Neural progenitor cell (in vitro differentiated cells): ENCODE measurements at regions not wholly inside any gene's neighbourhood (a gene's known extent, or its start where the extent isn't known, plus 50 kb on each side); places are given as distances from the start of the nearest gene placed in this dataset.

Experiments
- DNase-seq: peaks from one replicate; pipeline ENCODE4 v3.0.0-alpha.2; 2016; ENCODE audit warnings: low spot score
- H2AFZ ChIP-seq: fragments of 200-600 bp; sonication (generic); replicated peaks from 2 replicates; pipeline ENCODE4 v1.6.1; 2016; ENCODE audit warnings: antibody characterized with exemption
- H3F3A ChIP-seq: fragments of 200-600 bp; sonication (generic); 2 replicates; pipeline ENCODE4 v1.6.1; 2016; ENCODE audit warnings: antibody characterized with exemption, low read depth
- H3K27ac ChIP-seq: fragments of 200-600 bp; sonication (generic); 2 replicates; pipeline ENCODE4 v1.5.1; 2016; ENCODE audit warnings: mild to moderate bottlenecking
- H3K27me3 ChIP-seq: fragments of 200-600 bp; sonication (generic); 2 replicates; pipeline ENCODE4 v1.6.1; 2016; ENCODE audit warnings: mild to moderate bottlenecking, moderate library complexity
- H3K36me3 ChIP-seq: fragments of 200-600 bp; sonication (generic); 2 replicates; pipeline ENCODE4 v1.5.1; 2016
- H3K4me1 ChIP-seq: fragments of 200-600 bp; sonication (generic); 2 replicates; pipeline ENCODE4 v1.6.1; 2016; ENCODE audit warnings: mixed run types
- H3K4me2 ChIP-seq: fragments of 200-600 bp; sonication (generic); 2 replicates; pipeline ENCODE4 v1.6.1; 2016
- H3K4me3 ChIP-seq: fragments of 200-600 bp; sonication (generic); 2 replicates; pipeline ENCODE4 v1.5.1; 2016
- H3K79me2 ChIP-seq: fragments of 200-600 bp; sonication (generic); 2 replicates; pipeline ENCODE4 v1.6.1; 2016; ENCODE audit warnings: low read depth
- H3K9ac ChIP-seq: fragments of 200-600 bp; sonication (generic); 2 replicates; pipeline ENCODE4 v1.6.1; 2016
- H3K9me3 ChIP-seq: fragments of 200-600 bp; sonication (generic); 2 replicates; pipeline ENCODE4 v1.5.1; 2016; ENCODE audit warnings: low read depth
- H4K20me1 ChIP-seq: fragments of 200-600 bp; sonication (generic); 2 replicates; pipeline ENCODE4 v1.6.1; 2016; ENCODE audit warnings: low read depth
- H3K27ac Mint-ChIP-seq: 3 replicates; pipeline ENCODE4 v1.8.0; 2021; ENCODE audit warnings: mixed read lengths
- H3K27me3 Mint-ChIP-seq: 2 replicates; pipeline ENCODE4 v1.8.0; 2022; ENCODE audit warnings: low read depth, mild to moderate bottlenecking, inconsistent platforms, moderate library complexity, mixed read lengths; ENCODE audit not compliant: insufficient read depth
- H3K36me3 Mint-ChIP-seq: 3 replicates; pipeline ENCODE4 v1.8.0; 2021; ENCODE audit warnings: mixed read lengths
- H3K4me1 Mint-ChIP-seq: 3 replicates; pipeline ENCODE4 v1.8.0; 2021; ENCODE audit warnings: mixed read lengths
- H3K4me3 Mint-ChIP-seq: 3 replicates; pipeline ENCODE4 v1.8.0; 2021; ENCODE audit warnings: mild to moderate bottlenecking, moderate library complexity, mixed read lengths
- H3K9me3 Mint-ChIP-seq: 3 replicates; pipeline ENCODE4 v1.8.0; 2020; ENCODE audit warnings: mixed read lengths
- EZH2 ChIP-seq: fragments of 200-600 bp; sonication (generic); IDR thresholded peaks from 2 replicates; pipeline ENCODE4 v1.6.1; 2017; ENCODE audit warnings: antibody characterized with exemption, mild to moderate bottlenecking, moderate library complexity
- EZH2phosphoT487 ChIP-seq: fragments of 200-600 bp; sonication (generic); IDR thresholded peaks from 2 replicates; pipeline ENCODE4 v1.6.1; 2017; ENCODE audit warnings: antibody characterized with exemption
- TF ChIP-seq, protein P1 (sequence below): fragments of 200-600 bp; sonication (generic); IDR thresholded peaks from 2 replicates; pipeline ENCODE4 v1.5.1; 2017; ENCODE audit warnings: antibody characterized with exemption, mild to moderate bottlenecking

GRCh38 chr13:105996391-105997025, 539.0 kb downstream of the EFNB2 start:
- Mint-ChIP-seq H3K4me1 (peaks cover 24% of the 10 kb centered on the region), H3K27ac (no peak overlapping the region), H3K27me3 (peaks cover 4% of the 10 kb centered on the region), H3K36me3 (no peaks in the 10 kb centered on the region), H3K4me3 (no peak overlapping the region), H3K9me3 (peaks cover 12% of the 10 kb centered on the region)
- Histone ChIP-seq H3F3A (no peaks in the 10 kb centered on the region), H2AFZ (no peak overlapping the region), H4K20me1 (no peaks in the 10 kb centered on the region), H3K4me2 (no peak overlapping the region), H3K36me3 (no peaks in the 10 kb centered on the region), H3K4me1 (no peaks in the 10 kb centered on the region), H3K27ac (no peak overlapping the region), H3K4me3 (no peak overlapping the region), H3K79me2 (no peaks in the 10 kb centered on the region), H3K27me3 (no peaks in the 10 kb centered on the region), H3K9me3 (no peaks in the 10 kb centered on the region), H3K9ac (no peak overlapping the region)
- no peak for DNase-seq
- TF ChIP-seq, protein P1, sequence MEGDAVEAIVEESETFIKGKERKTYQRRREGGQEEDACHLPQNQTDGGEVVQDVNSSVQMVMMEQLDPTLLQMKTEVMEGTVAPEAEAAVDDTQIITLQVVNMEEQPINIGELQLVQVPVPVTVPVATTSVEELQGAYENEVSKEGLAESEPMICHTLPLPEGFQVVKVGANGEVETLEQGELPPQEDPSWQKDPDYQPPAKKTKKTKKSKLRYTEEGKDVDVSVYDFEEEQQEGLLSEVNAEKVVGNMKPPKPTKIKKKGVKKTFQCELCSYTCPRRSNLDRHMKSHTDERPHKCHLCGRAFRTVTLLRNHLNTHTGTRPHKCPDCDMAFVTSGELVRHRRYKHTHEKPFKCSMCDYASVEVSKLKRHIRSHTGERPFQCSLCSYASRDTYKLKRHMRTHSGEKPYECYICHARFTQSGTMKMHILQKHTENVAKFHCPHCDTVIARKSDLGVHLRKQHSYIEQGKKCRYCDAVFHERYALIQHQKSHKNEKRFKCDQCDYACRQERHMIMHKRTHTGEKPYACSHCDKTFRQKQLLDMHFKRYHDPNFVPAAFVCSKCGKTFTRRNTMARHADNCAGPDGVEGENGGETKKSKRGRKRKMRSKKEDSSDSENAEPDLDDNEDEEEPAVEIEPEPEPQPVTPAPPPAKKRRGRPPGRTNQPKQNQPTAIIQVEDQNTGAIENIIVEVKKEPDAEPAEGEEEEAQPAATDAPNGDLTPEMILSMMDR: no peak
- no peak for TF ChIP-seq EZH2phosphoT487
- no peak for TF ChIP-seq EZH2

- Histone ChIP-seq H3F3A (no peaks in the 10 kb centered on the region), H3K79me2 (no peaks in the 10 kb centered on the region), H3K27me3 (no peaks in the 10 kb centered on the region), H3K27ac (no peak overlapping the region), H3K4me1 (no peaks in the 10 kb centered on the region), H3K4me3 (no peak overlapping the region), H2AFZ (no peak overlapping the region), H3K9me3 (no peaks in the 10 kb centered on the region), H3K4me2 (no peak overlapping the region), H3K9ac (no peak overlapping the region), H4K20me1 (no peaks in the 10 kb centered on the region), H3K36me3 (no peaks in the 10 kb centered on the region)
- no peak for DNase-seq
- peaks cover 26% of the 10 kb centered on the region for H3K4me1 Mint-ChIP-seq
- no peak overlapping the region for H3K4me3 Mint-ChIP-seq
- no peak for TF ChIP-seq EZH2
- TF ChIP-seq, protein P1: no peak
- TF ChIP-seq EZH2phosphoT487: no peak
- H3K36me3 Mint-ChIP-seq: no peaks in the 10 kb centered on the region
- no peak overlapping the region for H3K27ac Mint-ChIP-seq
- H3K9me3 Mint-ChIP-seq: peaks cover 7% of the 10 kb centered on the region
- H3K27me3 Mint-ChIP-seq: peaks cover 4% of the 10 kb centered on the region
Measured at GRCh38 chr13:105994340-105994739, 541.1 kb downstream of the EFNB2 start.

GRCh38 chr13:105991622-105992277, 543.7 kb downstream of the EFNB2 start:
- Mint-ChIP-seq H3K36me3 (no peaks in the 10 kb centered on the region), H3K9me3 (no peaks in the 10 kb centered on the region), H3K4me1 (peaks cover 12% of the 10 kb centered on the region), H3K4me3 (no peak overlapping the region), H3K27ac (no peak overlapping the region), H3K27me3 (peaks cover 6% of the 10 kb centered on the region)
- TF ChIP-seq, protein P1: no peak
- TF ChIP-seq EZH2phosphoT487: no peak
- DNase-seq: no peak
- Histone ChIP-seq H2AFZ (no peak overlapping the region), H4K20me1 (no peaks in the 10 kb centered on the region), H3K9ac (no peak overlapping the region), H3K36me3 (no peaks in the 10 kb centered on the region), H3F3A (no peaks in the 10 kb centered on the region), H3K4me2 (no peak overlapping the region), H3K4me3 (no peak overlapping the region), H3K27me3 (no peaks in the 10 kb centered on the region), H3K27ac (no peak overlapping the region), H3K4me1 (no peaks in the 10 kb centered on the region), H3K79me2 (no peaks in the 10 kb centered on the region), H3K9me3 (no peaks in the 10 kb centered on the region)
